ENCODE measurements at regions not wholly inside any gene's neighbourhood (a gene's known extent, or its start where the extent isn't known, plus 50 kb on each side); places are given as distances from the start of the nearest gene placed in this dataset.

GRCh38 chr13:90447734-90448101 is 899.8 kb upstream of the MIR17HG start:
- H3K27ac ChIP-seq = no peak overlapping the region
- no peaks in the 10 kb centered on the region for H3K9me3 ChIP-seq
- H3K36me3 ChIP-seq = no peaks in the 10 kb centered on the region
- no peaks in the 10 kb centered on the region for H3K27me3 ChIP-seq (replicated peaks; ENCODE audit: insufficient read depth)
- H3K4me1 ChIP-seq (replicated peaks) = no peaks in the 10 kb centered on the region
- TF ChIP-seq POLR2AphosphoS5 (IDR thresholded peaks at IDR 0.05) (no peak), POLR2A (IDR thresholded peaks at IDR 0.05) (no peak), CTCF (IDR thresholded peaks at IDR 0.05) (no peak)
- no peak for DNase-seq (ENCODE audit: low spot score)
- intact Hi-C loops (cut with DNase I) = no loop called here
- H3K4me3 ChIP-seq = no peak overlapping the region

DNA sequence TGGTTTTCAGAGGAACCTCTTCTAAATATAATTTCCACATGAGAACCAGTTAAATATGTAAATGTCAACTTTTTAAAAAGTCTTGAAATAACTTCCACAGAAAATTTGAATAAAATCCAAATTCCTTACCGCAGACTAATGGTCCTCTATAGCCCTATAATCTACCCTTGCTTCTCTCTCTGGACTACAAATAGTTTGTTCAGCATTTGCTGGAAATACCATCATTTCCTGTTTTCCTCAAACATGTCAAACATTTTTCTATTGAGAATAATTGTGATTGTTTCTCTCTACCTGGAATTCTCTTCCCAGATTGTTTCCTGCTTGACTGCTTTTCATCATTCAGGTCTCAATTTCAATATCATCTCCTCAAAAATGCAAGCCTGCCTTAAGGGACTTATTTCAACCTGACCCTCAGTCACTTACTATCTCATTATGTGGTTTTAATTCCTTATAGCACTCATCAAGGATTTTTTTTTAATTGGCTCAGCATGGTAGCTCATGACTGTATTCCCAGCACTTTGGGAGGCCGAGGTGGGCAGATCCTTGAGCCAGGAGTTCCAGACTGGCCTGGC is 898.9 kb upstream of the MIR17HG start:
- WGBS = 85% methylated on average over 2 of the region's 2 CpGs
- no peak for TF ChIP-seq CTCF (IDR thresholded peaks at IDR 0.05)
- no peak for TF ChIP-seq POLR2A (IDR thresholded peaks at IDR 0.05)
- no peak for TF ChIP-seq POLR2AphosphoS5 (IDR thresholded peaks at IDR 0.05)

GRCh38 chr13:90453342-90453741 is 894.1 kb upstream of the MIR17HG start:
- no peaks in the 10 kb centered on the region for H3K9me3 ChIP-seq
- H3K4me3 ChIP-seq = no peak overlapping the region
- no peaks in the 10 kb centered on the region for H3K36me3 ChIP-seq
- intact Hi-C loops (cut with DNase I) = no loop called here
- H3K27me3 ChIP-seq (replicated peaks; ENCODE audit: insufficient read depth) = no peaks in the 10 kb centered on the region
- 96% methylated on average over 3 of the region's 3 CpGs for WGBS
- DNase-seq (ENCODE audit: low spot score) = no peak
- H3K4me1 ChIP-seq (replicated peaks) = no peaks in the 10 kb centered on the region
- H3K27ac ChIP-seq = no peak overlapping the region
- no peak for TF ChIP-seq POLR2AphosphoS5 (IDR thresholded peaks at IDR 0.05)
- no peak for TF ChIP-seq CTCF (IDR thresholded peaks at IDR 0.05)
- no peak for TF ChIP-seq POLR2A (IDR thresholded peaks at IDR 0.05)

More for the DNA sequence above, 898.9 kb upstream of the MIR17HG start:
- no peaks in the 10 kb centered on the region for H3K9me3 ChIP-seq
- intact Hi-C loops (cut with DNase I) = no loop called here
- no peak overlapping the region for H3K4me3 ChIP-seq
- DNase-seq (ENCODE audit: low spot score) = no peak
- H3K27me3 ChIP-seq (replicated peaks; ENCODE audit: insufficient read depth) = no peaks in the 10 kb centered on the region
- H3K4me1 ChIP-seq (replicated peaks) = no peaks in the 10 kb centered on the region
- no peaks in the 10 kb centered on the region for H3K36me3 ChIP-seq
- H3K27ac ChIP-seq = no peak overlapping the region

- no peak overlapping the region for H3K27ac ChIP-seq
- H3K4me1 ChIP-seq (replicated peaks) = no peaks in the 10 kb centered on the region
- DNase-seq (ENCODE audit: low spot score) = no peak
- no peaks in the 10 kb centered on the region for H3K9me3 ChIP-seq
- H3K4me3 ChIP-seq = no peak overlapping the region
- TF ChIP-seq POLR2A (IDR thresholded peaks at IDR 0.05) (no peak), CTCF (IDR thresholded peaks at IDR 0.05) (no peak), POLR2AphosphoS5 (IDR thresholded peaks at IDR 0.05) (no peak)
- H3K36me3 ChIP-seq = no peaks in the 10 kb centered on the region
- H3K27me3 ChIP-seq (replicated peaks; ENCODE audit: insufficient read depth) = no peaks in the 10 kb centered on the region
- intact Hi-C loops (cut with DNase I) = no loop called here
- WGBS = 22% methylated on average over 2 of the region's 2 CpGs
These were observed 893.4 kb upstream of the MIR17HG start for GRCh38 chr13:90454002-90454636.

GRCh38 chr13:90455067-90455466 is 892.4 kb upstream of the MIR17HG start:
- Histone ChIP-seq H3K27me3 (replicated peaks; ENCODE audit: insufficient read depth) (no peaks in the 10 kb centered on the region), H3K36me3 (no peaks in the 10 kb centered on the region), H3K4me1 (replicated peaks) (no peaks in the 10 kb centered on the region), H3K9me3 (no peaks in the 10 kb centered on the region), H3K27ac (no peak overlapping the region), H3K4me3 (no peak overlapping the region)
- TF ChIP-seq CTCF (IDR thresholded peaks at IDR 0.05) = no peak
- no peak for TF ChIP-seq POLR2A (IDR thresholded peaks at IDR 0.05)
- TF ChIP-seq POLR2AphosphoS5 (IDR thresholded peaks at IDR 0.05) = no peak
- intact Hi-C loops (cut with DNase I) = no loop called here
- DNase-seq (ENCODE audit: low spot score) = no peak
- 90% methylated on average over 1 of the region's 1 CpG for WGBS

Data from prostate gland (tissue), 2 donors.